SH-SY5Y (cell line): ENCODE measurements at regions not wholly inside any gene's neighbourhood (a gene's known extent, or its start where the extent isn't known, plus 50 kb on each side); places are given as distances from the start of the nearest gene placed in this dataset.

ENCODE experiments used
- GATA2 ChIP-seq: IDR thresholded peaks from 2 replicates; pipeline ENCODE4 v1.6.1; 2011; ENCODE audit warnings: mild to moderate bottlenecking, low read depth, low read length
- GATA3 ChIP-seq: IDR thresholded peaks from 2 replicates; pipeline ENCODE4 v1.6.1; 2011; ENCODE audit warnings: low read depth, mild to moderate bottlenecking, low read length, moderate library complexity

GRCh38 chr1:63049135-63049534 is 265.2 kb downstream of the ATG4C start:
- TF ChIP-seq GATA3 (no peak), GATA2 (no peak)
